Choroid plexus epithelial cell (primary cell): ENCODE measurements at regions not wholly inside any gene's neighbourhood (a gene's known extent, or its start where the extent isn't known, plus 50 kb on each side); places are given as distances from the start of the nearest gene placed in this dataset.
A peak's percentile ranks its signal among the peaks of the same experiment; 100 is the strongest.

Experiments
- DNase-seq: peaks from one replicate; pipeline ENCODE4 v3.0.0-alpha.2; 2010; ENCODE audit warnings: low read depth
- H3K4me3 ChIP-seq: 2 replicates; pipeline ENCODE4 v1.5.1; 2011; ENCODE audit warnings: low read depth, mild to moderate bottlenecking, control low read depth, low read length, moderate library complexity
- TF ChIP-seq, protein P1 (sequence below): conservative IDR thresholded peaks from 2 replicates; pipeline ENCODE4 v1.5.1; 2011; ENCODE audit warnings: low read depth, mild to moderate bottlenecking, control low read depth, inconsistent platforms, low read length, moderate library complexity

GRCh38 chr5:30142432-30142831, 1051.1 kb upstream of the CDH6 start:
- H3K4me3 ChIP-seq, result no peak overlapping the region
- TF ChIP-seq, protein P1, sequence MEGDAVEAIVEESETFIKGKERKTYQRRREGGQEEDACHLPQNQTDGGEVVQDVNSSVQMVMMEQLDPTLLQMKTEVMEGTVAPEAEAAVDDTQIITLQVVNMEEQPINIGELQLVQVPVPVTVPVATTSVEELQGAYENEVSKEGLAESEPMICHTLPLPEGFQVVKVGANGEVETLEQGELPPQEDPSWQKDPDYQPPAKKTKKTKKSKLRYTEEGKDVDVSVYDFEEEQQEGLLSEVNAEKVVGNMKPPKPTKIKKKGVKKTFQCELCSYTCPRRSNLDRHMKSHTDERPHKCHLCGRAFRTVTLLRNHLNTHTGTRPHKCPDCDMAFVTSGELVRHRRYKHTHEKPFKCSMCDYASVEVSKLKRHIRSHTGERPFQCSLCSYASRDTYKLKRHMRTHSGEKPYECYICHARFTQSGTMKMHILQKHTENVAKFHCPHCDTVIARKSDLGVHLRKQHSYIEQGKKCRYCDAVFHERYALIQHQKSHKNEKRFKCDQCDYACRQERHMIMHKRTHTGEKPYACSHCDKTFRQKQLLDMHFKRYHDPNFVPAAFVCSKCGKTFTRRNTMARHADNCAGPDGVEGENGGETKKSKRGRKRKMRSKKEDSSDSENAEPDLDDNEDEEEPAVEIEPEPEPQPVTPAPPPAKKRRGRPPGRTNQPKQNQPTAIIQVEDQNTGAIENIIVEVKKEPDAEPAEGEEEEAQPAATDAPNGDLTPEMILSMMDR, result no peak
- no peak for DNase-seq

DNA sequence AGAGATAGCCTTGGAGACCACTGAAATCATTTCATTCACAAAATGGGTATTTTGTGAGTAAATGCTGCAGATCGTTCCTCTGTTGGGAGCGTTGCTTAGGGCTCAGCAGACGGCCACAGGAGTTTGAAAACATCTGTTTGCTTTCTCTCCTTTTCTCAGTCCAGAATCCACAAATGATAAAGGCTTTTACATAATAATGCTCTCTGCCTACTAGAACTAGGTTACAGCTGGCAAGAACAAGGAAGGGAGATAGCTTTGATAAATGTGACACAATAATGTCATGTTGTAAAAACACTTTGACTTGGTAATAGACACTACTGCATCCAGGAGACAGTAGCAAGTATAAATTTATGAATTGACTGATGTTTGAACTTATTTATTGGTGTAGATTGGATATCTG, 1072.4 kb upstream of the CDH6 start:
- TF ChIP-seq, protein P1, result no peak
- DNase-seq, result no peak

GRCh38 chr5:30117135-30117534, 1076.4 kb upstream of the CDH6 start:
- DNase-seq, result no peak
- TF ChIP-seq, protein P1, result no peak
- no peak overlapping the region for H3K4me3 ChIP-seq

More for the DNA sequence above, 1072.4 kb upstream of the CDH6 start:
- H3K4me3 ChIP-seq, result no peak overlapping the region

- TF ChIP-seq, protein P1, result no peak
- peak; percentile 50 for DNase-seq
- no peak overlapping the region for H3K4me3 ChIP-seq
Measured at GRCh38 chr5:30113542-30113941, 1079.9 kb upstream of the CDH6 start.

- DNase-seq, result peak; percentile 59
- TF ChIP-seq, protein P1, result no peak
- H3K4me3 ChIP-seq, result no peak overlapping the region
Measured at GRCh38 chr5:30112867-30113266, 1080.6 kb upstream of the CDH6 start.

DNA sequence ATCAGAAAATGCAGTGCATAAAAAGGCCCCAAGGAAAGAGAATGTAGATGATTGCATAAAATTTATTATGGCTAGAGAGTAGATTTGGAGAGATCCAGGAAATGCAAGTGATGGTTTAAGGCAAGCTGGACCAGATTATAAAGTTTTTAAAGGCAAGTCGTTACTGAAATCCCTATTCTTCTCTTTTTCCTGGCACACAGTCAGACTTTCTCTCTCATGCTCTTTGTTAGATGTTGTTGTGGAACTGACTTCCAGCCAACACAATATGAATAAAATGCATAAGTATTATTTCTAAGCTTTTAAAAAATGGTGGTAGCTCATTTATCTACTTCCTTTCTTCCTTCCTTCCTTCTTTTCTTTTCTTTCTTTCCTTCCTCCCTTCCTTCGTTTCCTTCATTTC, 1085.4 kb upstream of the CDH6 start:
- no peak overlapping the region for H3K4me3 ChIP-seq
- TF ChIP-seq, protein P1, result no peak
- DNase-seq, result no peak

GRCh38 chr5:30106596-30106995, 1086.9 kb upstream of the CDH6 start:
- no peak for DNase-seq
- no peak overlapping the region for H3K4me3 ChIP-seq
- TF ChIP-seq, protein P1, result no peak
